Endothelial cell of umbilical vein (primary cell): ENCODE measurements at regions not wholly inside any gene's neighbourhood (a gene's known extent, or its start where the extent isn't known, plus 50 kb on each side); places are given as distances from the start of the nearest gene placed in this dataset.
A peak's percentile ranks its signal among the peaks of the same experiment; 100 is the strongest.

ENCODE experiments used
- BruUV-seq: library from RNA; stranded (reverse); fragments of 400-500 nt; replicated peaks from 2 replicates; lab custom pipeline; 2021; lab: Mats Ljungman, UMichigan
- CTCF ChIA-PET: fragments of 300-600, 350-600 bp; sonication (Branson Sonifier 250); formaldehyde crosslinking; loops from one replicate; lab custom pipeline; 2021; ENCODE audit warnings: antibody characterized with exemption, inconsistent platforms; lab: Charles Lee
- POLR2A ChIA-PET: fragments of 300-600, 350-600 bp; sonication (Branson Sonifier 250); formaldehyde crosslinking; loops from one replicate; lab custom pipeline; 2021; ENCODE audit warnings: antibody characterized with exemption, inconsistent platforms; lab: Charles Lee
- DNase-seq: peaks from one replicate; pipeline ENCODE4 v3.0.0-alpha.2; 2011; ENCODE audit warnings: low read depth, low spot score
- FAIRE-seq: peaks from 2 replicates; lab custom pipeline; 2011; peaks lifted over from hg19 to GRCh38; lab: Jason Lieb, UNC
- H2AFZ ChIP-seq: 2 replicates; pipeline ENCODE4 v1.6.0; 2012; ENCODE audit warnings: low read depth, low read length, control low read depth, inconsistent platforms
- H3K27ac ChIP-seq: 2 replicates; pipeline ENCODE4 v1.5.1; 2011; ENCODE audit warnings: low read depth, mild to moderate bottlenecking, control low read depth, low read length, moderate library complexity; ENCODE audit not compliant: insufficient read depth
- H3K27me3 ChIP-seq, 2 experiments: 2 replicates each; pipeline versions ENCODE4 v1.6.0 to v1.6.1; 2011; ENCODE audit warnings: low read length in 2 of 2, mixed read lengths in 1 of 2; ENCODE audit not compliant: control insufficient read depth in 2 of 2, insufficient read depth in 2 of 2
- H3K36me3 ChIP-seq, 2 experiments: 2 replicates in 1 of 2; 3 replicates in 1 of 2; pipeline ENCODE4 v1.5.1; 2011; ENCODE audit warnings: low read length in 2 of 2, mild to moderate bottlenecking in 1 of 2, moderate library complexity in 1 of 2; ENCODE audit not compliant: control insufficient read depth in 2 of 2, insufficient read depth in 2 of 2; ENCODE audit errors: extremely low read depth in 1 of 2
- H3K4me1 ChIP-seq: 3 replicates; pipeline ENCODE4 v1.5.1; 2011; ENCODE audit warnings: mild to moderate bottlenecking, low read length; ENCODE audit not compliant: control insufficient read depth, insufficient read depth; ENCODE audit errors: extremely low read depth
- H3K4me2 ChIP-seq: 2 replicates; pipeline ENCODE4 v1.6.1; 2011; ENCODE audit warnings: low read length, control low read depth, mixed read lengths; ENCODE audit not compliant: insufficient read depth
- H3K4me3 ChIP-seq, 3 experiments: fragments of 200-600 bp in 1 of 3; sonication (generic), shearing (Covaris generic) in 1 of 3; replicated peaks in 1 of 3; 2 replicates each; pipeline ENCODE4 v1.5.1; 2011 to 2016; ENCODE audit warnings: control low read depth in 3 of 3, low read length in 3 of 3, mild to moderate bottlenecking in 2 of 3, inconsistent platforms in 1 of 3, low read depth in 1 of 3, moderate library complexity in 1 of 3; ENCODE audit not compliant: insufficient read depth in 1 of 3
- H3K79me2 ChIP-seq: 2 replicates; pipeline ENCODE4 v1.6.0; 2012; ENCODE audit warnings: low read length, inconsistent platforms; ENCODE audit not compliant: control insufficient read depth, insufficient read depth
- H3K9ac ChIP-seq: replicated peaks from 2 replicates; pipeline ENCODE3; 2011; ENCODE audit warnings: low read length, control low read depth; ENCODE audit not compliant: insufficient read depth; ENCODE audit errors: extremely low read depth
- H3K9me1 ChIP-seq: replicated peaks from 3 replicates; pipeline ENCODE4 v1.6.0; 2011; ENCODE audit warnings: mild to moderate bottlenecking, low read length; ENCODE audit not compliant: control insufficient read depth, insufficient read depth; ENCODE audit errors: extremely low read depth
- H3K9me3 ChIP-seq: replicated peaks from 2 replicates; pipeline ENCODE4 v1.5.1; 2012; ENCODE audit warnings: low read length, inconsistent platforms; ENCODE audit not compliant: control insufficient read depth, insufficient read depth
- H4K20me1 ChIP-seq: replicated peaks from 2 replicates; pipeline ENCODE3; 2011; ENCODE audit warnings: mild to moderate bottlenecking, low read length; ENCODE audit not compliant: control insufficient read depth, insufficient read depth; ENCODE audit errors: extremely low read depth
- EZH2 ChIP-seq: IDR thresholded peaks from 2 replicates; pipeline ENCODE4 v1.6.1; 2012; ENCODE audit warnings: borderline replicate concordance, low read depth, mild to moderate bottlenecking, moderate library complexity, low read length, inconsistent platforms; ENCODE audit not compliant: severe bottlenecking
- FOS ChIP-seq: IDR thresholded peaks from 2 replicates; pipeline ENCODE4 v1.6.1; 2011; ENCODE audit warnings: mild to moderate bottlenecking, low read length, moderate library complexity, borderline replicate concordance; ENCODE audit not compliant: insufficient read depth
- GATA2 ChIP-seq: IDR thresholded peaks from 2 replicates; pipeline ENCODE4 v1.7.0; 2011; ENCODE audit warnings: low read depth, mild to moderate bottlenecking, moderate library complexity, mixed read lengths, low read length; ENCODE audit not compliant: insufficient read length, insufficient read depth
- JUN ChIP-seq: IDR thresholded peaks from 2 replicates; pipeline ENCODE4 v1.6.1; 2011; ENCODE audit warnings: borderline replicate concordance, low read depth; ENCODE audit not compliant: insufficient read length, insufficient read depth
- MYC ChIP-seq: IDR thresholded peaks from one replicate; pipeline ENCODE4 v1.6.1; 2011; ENCODE audit warnings: mild to moderate bottlenecking, low read depth, low read length
- POLR2A ChIP-seq: IDR thresholded peaks from 2 replicates; pipeline ENCODE4 v1.6.1; 2012; ENCODE audit warnings: low read depth, mild to moderate bottlenecking, control low read depth, low read length
- POLR2AphosphoS5 ChIP-seq: IDR thresholded peaks from 2 replicates; pipeline ENCODE4 v1.6.1; 2012; ENCODE audit warnings: low read depth, mild to moderate bottlenecking, control low read depth, low read length, moderate library complexity; ENCODE audit not compliant: insufficient read depth
- dilution Hi-C: fragments of 300-500 bp; cut with MboI; formaldehyde crosslinking; loops from one replicate; pipeline ENCODE4 v1.15.0; 2019; ENCODE audit warnings: low sequenced_read_pairs; ENCODE audit not compliant: extremely low pct_ligation_motif_present
- intact Hi-C: fragments of 100-400 bp; cut with micrococcal nuclease; formaldehyde crosslinking; loops from one replicate; pipeline ENCODE4 v1.10.0; 2022
- TF ChIP-seq, protein P1 (sequence below), 2 donors: IDR thresholded peaks; 1 replicate in 1 of 2; 2 replicates in 1 of 2; pipeline ENCODE4 v1.5.1; 2011; ENCODE audit warnings: low read length in 2 of 2, mild to moderate bottlenecking in 2 of 2, moderate library complexity in 2 of 2, control low read depth in 1 of 2, inconsistent platforms in 1 of 2, low read depth in 1 of 2; ENCODE audit not compliant: insufficient read depth in 1 of 2; ENCODE audit errors: extremely low read depth in 1 of 2
- TF ChIP-seq, protein P2 (sequence below): IDR thresholded peaks from 2 replicates; pipeline ENCODE4 v1.6.1; 2011; ENCODE audit not compliant: insufficient read depth, insufficient read length

GRCh38 chr5:81848362-81848880, 97.5 kb upstream of the SSBP2 start:
- Histone ChIP-seq H4K20me1 (no peaks in the 10 kb centered on the region), H3K36me3 (no peaks in the 10 kb centered on the region), H3K9me3 (no peaks in the 10 kb centered on the region), H3K4me2 (no peak overlapping the region), H3K79me2 (no peaks in the 10 kb centered on the region), H3K4me3 (no peak overlapping the region), H3K27ac (no peak overlapping the region), H2AFZ (no peak overlapping the region), H3K27me3 (no peaks in the 10 kb centered on the region), H3K4me1 (peaks cover 10% of the 10 kb centered on the region), H3K9ac (no peak overlapping the region), H3K9me1 (no peaks in the 10 kb centered on the region)
- ChIA-PET POLR2A (no interaction called here), CTCF (interaction anchor here (1.3 to 5.7 kb wide), 2 partner anchors 10 to 98 kb away, joined by 7 to 89 read pairs; partner anchors contain the start of gene SSBP2)
- no TSS peak for BruUV-seq
- intact Hi-C loops: no loop called here
- FAIRE-seq (no peak), DNase-seq (peak; percentile 5)
- dilution Hi-C loops: no loop called here
- TF ChIP-seq, protein P1, sequence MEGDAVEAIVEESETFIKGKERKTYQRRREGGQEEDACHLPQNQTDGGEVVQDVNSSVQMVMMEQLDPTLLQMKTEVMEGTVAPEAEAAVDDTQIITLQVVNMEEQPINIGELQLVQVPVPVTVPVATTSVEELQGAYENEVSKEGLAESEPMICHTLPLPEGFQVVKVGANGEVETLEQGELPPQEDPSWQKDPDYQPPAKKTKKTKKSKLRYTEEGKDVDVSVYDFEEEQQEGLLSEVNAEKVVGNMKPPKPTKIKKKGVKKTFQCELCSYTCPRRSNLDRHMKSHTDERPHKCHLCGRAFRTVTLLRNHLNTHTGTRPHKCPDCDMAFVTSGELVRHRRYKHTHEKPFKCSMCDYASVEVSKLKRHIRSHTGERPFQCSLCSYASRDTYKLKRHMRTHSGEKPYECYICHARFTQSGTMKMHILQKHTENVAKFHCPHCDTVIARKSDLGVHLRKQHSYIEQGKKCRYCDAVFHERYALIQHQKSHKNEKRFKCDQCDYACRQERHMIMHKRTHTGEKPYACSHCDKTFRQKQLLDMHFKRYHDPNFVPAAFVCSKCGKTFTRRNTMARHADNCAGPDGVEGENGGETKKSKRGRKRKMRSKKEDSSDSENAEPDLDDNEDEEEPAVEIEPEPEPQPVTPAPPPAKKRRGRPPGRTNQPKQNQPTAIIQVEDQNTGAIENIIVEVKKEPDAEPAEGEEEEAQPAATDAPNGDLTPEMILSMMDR (IDR thresholded peaks at IDR 0.05; ENCODE audit: extremely low read depth in 1 of 2, insufficient read depth in 1 of 2, low read depth in 1 of 2, low read length in 2 of 2): no peak
- no peak for TF ChIP-seq JUN
- TF ChIP-seq POLR2A: no peak
- TF ChIP-seq GATA2: no peak
- TF ChIP-seq, protein P2, sequence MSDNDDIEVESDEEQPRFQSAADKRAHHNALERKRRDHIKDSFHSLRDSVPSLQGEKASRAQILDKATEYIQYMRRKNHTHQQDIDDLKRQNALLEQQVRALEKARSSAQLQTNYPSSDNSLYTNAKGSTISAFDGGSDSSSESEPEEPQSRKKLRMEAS: no peak
- TF ChIP-seq FOS: no peak
- no peak for TF ChIP-seq MYC
- no peak for TF ChIP-seq POLR2AphosphoS5
- TF ChIP-seq EZH2: no peak
